Mesothelial cell of epicardium (in vitro differentiated cells): ENCODE measurements at regions not wholly inside any gene's neighbourhood (a gene's known extent, or its start where the extent isn't known, plus 50 kb on each side); places are given as distances from the start of the nearest gene placed in this dataset.
"Not testable (repeated sequence)": the region's sequence is repeated elsewhere in the genome, so short reads cannot be mapped to it uniquely, and the experiment has no call there.

ENCODE experiments used
- DNase-seq, 2 experiments: peaks; one replicate each; pipeline ENCODE4 v3.0.0; 2021; ENCODE audit warnings: low spot score in 2 of 2; ENCODE audit not compliant: unreplicated experiment in 2 of 2
- H3K27ac Mint-ChIP-seq: 2 replicates; pipeline ENCODE4 v1.8.0; 2021; ENCODE audit warnings: mixed read lengths
- H3K27me3 Mint-ChIP-seq: 2 replicates; pipeline ENCODE4 v1.8.0; 2021; ENCODE audit warnings: low read depth, mixed read lengths
- H3K36me3 Mint-ChIP-seq: 2 replicates; pipeline ENCODE4 v1.8.0; 2021; ENCODE audit warnings: mixed read lengths
- H3K4me1 Mint-ChIP-seq: 2 replicates; pipeline ENCODE4 v1.8.0; 2021; ENCODE audit warnings: mixed read lengths
- H3K4me3 Mint-ChIP-seq: 2 replicates; pipeline ENCODE4 v1.8.0; 2021; ENCODE audit warnings: mild to moderate bottlenecking, moderate library complexity, mixed read lengths
- H3K9me3 Mint-ChIP-seq: 2 replicates; pipeline ENCODE4 v1.8.0; 2021; ENCODE audit warnings: mixed read lengths
- TF ChIP-seq, protein P1 (sequence below): fragments of 200-600 bp; sonication (generic); IDR thresholded peaks from one replicate; pipeline ENCODE4 v1.5.0; 2021; ENCODE audit warnings: antibody characterized with exemption; ENCODE audit not compliant: unreplicated experiment

DNA sequence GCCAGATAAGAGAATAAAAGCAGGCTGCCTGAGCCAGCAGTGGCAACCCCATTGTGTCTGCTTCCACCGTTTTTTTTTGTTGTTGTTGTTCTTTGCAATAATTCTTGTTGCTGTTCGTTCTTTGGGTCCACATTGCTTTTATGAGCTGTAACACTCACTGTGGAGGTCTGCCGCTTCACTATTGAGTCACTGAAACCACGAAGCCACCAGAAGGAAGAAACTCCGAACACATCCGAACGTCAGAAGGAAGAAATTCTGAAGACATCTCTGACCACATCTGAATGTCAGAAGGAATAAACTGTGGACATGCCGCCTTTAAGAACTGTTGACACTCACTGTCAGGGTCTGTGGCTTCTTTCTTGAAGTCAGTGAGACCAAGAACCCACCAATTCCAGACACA lies 110.5 kb downstream of the PCDH18 start:
- Mint-ChIP-seq H3K27ac (no peak overlapping the region), H3K4me1 (no peaks in the 10 kb centered on the region), H3K36me3 (no peaks in the 10 kb centered on the region), H3K9me3 (peaks cover 4% of the 10 kb centered on the region), H3K27me3 (no peaks in the 10 kb centered on the region), H3K4me3 (no peak overlapping the region)
- TF ChIP-seq, protein P1, sequence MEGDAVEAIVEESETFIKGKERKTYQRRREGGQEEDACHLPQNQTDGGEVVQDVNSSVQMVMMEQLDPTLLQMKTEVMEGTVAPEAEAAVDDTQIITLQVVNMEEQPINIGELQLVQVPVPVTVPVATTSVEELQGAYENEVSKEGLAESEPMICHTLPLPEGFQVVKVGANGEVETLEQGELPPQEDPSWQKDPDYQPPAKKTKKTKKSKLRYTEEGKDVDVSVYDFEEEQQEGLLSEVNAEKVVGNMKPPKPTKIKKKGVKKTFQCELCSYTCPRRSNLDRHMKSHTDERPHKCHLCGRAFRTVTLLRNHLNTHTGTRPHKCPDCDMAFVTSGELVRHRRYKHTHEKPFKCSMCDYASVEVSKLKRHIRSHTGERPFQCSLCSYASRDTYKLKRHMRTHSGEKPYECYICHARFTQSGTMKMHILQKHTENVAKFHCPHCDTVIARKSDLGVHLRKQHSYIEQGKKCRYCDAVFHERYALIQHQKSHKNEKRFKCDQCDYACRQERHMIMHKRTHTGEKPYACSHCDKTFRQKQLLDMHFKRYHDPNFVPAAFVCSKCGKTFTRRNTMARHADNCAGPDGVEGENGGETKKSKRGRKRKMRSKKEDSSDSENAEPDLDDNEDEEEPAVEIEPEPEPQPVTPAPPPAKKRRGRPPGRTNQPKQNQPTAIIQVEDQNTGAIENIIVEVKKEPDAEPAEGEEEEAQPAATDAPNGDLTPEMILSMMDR = no peak
- DNase-seq = no peak

DNA sequence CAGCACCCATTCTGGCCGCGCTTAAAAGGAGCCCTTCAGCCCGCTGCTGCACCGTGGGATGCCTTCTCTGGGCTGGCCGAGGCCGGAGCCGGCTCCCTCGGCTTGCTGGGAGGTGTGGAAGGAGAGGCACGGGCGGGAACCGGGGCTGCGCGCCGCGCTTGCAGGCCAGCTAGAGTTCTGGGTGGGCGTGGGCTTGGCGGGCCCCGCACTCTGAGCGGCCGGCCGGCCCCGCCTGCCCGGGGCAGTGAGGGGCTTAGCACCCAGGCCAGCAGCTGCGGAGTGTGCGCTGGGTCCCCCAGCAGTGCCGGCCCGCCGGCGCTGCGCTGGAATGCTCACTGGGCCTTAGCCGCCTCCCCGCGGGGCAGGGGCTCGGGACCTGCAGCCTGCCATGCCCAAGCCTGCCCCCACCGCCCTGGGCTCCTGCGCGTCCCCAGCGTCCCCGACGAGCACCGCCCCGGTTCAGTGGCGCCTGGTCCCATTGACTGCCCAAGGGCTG lies 111.3 kb downstream of the PCDH18 start:
- DNase-seq = no peak
- H3K27me3 Mint-ChIP-seq = no peaks in the 10 kb centered on the region
- peaks cover 2% of the 10 kb centered on the region for H3K4me1 Mint-ChIP-seq
- H3K9me3 Mint-ChIP-seq = peaks cover 4% of the 10 kb centered on the region
- no peak overlapping the region for H3K4me3 Mint-ChIP-seq
- no peaks in the 10 kb centered on the region for H3K36me3 Mint-ChIP-seq
- TF ChIP-seq, protein P1 = no peak
- no peak overlapping the region for H3K27ac Mint-ChIP-seq

DNA sequence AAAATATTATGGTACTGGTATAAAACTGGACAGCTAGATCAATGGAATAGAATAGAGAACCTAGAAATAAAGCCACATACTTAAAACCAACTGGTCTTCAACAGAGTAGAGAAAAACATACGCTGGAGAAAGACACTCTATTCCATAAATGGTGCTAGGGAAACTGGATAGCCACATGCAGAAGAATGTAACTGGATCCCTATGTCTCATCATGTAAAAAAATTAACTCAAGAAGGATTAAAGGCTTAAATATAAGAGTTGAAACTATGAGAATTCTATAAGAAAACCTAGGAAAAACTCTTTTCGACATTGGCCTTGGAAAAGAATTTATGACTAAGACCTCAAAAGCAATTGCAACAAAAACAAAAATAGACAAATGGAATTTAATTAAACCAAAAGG lies 114.6 kb downstream of the PCDH18 start:
- H3K4me1 Mint-ChIP-seq = peaks cover 4% of the 10 kb centered on the region
- H3K27me3 Mint-ChIP-seq = no peaks in the 10 kb centered on the region
- H3K4me3 Mint-ChIP-seq = no peak overlapping the region
- peaks cover 14% of the 10 kb centered on the region for H3K9me3 Mint-ChIP-seq
- H3K36me3 Mint-ChIP-seq = no peaks in the 10 kb centered on the region
- no peak for DNase-seq
- H3K27ac Mint-ChIP-seq = no peak overlapping the region
- TF ChIP-seq, protein P1 = no peak

DNA sequence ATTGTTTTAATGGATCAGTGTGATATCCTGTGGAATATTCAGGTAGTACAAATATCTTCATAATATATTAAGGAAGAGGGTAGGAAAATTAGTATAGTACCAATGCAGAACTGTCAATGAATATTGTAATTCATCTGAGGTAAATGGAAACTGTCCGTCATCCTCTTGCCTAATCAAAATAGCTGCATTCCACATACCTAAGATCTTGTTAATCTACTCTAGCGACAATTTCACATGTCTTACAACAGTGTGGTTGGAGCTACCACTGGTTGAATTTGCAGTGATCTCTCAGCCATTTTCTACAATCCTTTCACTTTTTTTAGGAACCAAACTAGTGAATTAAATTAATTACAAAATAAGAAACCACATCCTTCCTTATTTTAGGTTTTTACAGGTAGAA lies 117.5 kb downstream of the PCDH18 start:
- Mint-ChIP-seq H3K9me3 (peaks cover 13% of the 10 kb centered on the region), H3K27ac (no peak overlapping the region), H3K27me3 (no peaks in the 10 kb centered on the region), H3K36me3 (no peaks in the 10 kb centered on the region), H3K4me3 (no peak overlapping the region), H3K4me1 (peaks cover 4% of the 10 kb centered on the region)
- TF ChIP-seq, protein P1 = no peak
- DNase-seq = no peak

DNA sequence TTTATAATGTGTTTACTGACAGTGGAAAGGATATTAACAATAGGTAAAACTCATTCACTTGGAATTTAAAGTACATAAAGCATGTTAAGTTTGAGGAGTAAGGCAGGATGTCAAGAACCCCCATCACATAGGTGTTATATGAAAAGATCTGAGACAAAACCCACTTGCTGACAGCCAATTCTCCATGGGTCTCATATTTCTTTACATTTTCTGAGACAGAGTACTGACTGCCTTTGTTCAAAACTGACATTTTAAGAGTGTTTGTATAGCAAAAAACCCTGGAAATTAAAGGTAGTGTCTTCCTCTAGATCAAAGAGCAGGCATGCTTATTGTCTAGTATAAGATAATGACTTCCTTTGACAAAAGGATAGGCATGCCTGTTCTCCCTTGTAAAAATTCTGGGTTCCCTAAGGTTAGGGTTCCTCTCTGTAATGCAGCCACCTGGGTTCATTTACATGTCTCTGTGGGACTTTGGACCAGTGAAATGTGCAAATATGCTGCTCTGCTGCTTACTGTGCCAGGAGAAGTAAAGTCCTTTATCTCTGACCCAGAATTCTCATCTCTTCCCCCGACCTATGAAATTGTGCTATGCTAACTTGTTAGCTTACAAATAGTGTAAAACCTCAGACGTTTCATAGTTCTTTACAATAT lies 123.6 kb downstream of the PCDH18 start:
- peaks cover 16% of the 10 kb centered on the region for H3K9me3 Mint-ChIP-seq
- H3K36me3 Mint-ChIP-seq = no peaks in the 10 kb centered on the region
- peaks cover 14% of the 10 kb centered on the region for H3K4me1 Mint-ChIP-seq
- TF ChIP-seq, protein P1 = no peak
- no peak overlapping the region for H3K4me3 Mint-ChIP-seq
- DNase-seq = no peak
- H3K27me3 Mint-ChIP-seq = no peaks in the 10 kb centered on the region
- peak overlapping the region; percentile 53 for H3K27ac Mint-ChIP-seq

DNA sequence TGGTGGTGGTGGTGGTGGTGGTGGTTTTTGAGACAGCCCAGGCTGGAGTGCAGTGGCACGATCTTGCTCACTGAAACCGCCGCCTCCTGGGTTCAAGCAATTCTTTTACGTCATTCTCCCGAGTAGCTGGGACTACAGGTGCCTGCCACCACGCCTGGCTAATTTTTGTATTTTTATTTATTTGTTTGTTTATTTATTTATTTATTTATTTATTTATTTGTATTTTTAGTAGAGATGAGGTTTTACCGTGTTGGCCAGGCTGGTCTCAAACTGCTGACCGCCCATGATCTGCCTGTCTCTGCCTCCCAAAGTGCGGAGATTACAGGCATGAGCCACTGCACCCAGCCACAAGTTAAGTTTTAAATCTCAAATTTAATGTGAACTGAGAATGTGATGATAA lies 126.5 kb downstream of the PCDH18 start:
- not testable (repeated sequence) for H3K4me3 Mint-ChIP-seq, H3K27ac Mint-ChIP-seq, DNase-seq, H3K27me3 Mint-ChIP-seq, H3K36me3 Mint-ChIP-seq
- H3K4me1 Mint-ChIP-seq = peaks cover 14% of the 10 kb centered on the region
- H3K9me3 Mint-ChIP-seq = peaks cover 11% of the 10 kb centered on the region
